ENCODE measurements at regions not wholly inside any gene's neighbourhood (a gene's known extent, or its start where the extent isn't known, plus 50 kb on each side); places are given as distances from the start of the nearest gene placed in this dataset.
"Not testable (repeated sequence)": the region's sequence is repeated elsewhere in the genome, so short reads cannot be mapped to it uniquely, and the experiment has no call there.

DNA sequence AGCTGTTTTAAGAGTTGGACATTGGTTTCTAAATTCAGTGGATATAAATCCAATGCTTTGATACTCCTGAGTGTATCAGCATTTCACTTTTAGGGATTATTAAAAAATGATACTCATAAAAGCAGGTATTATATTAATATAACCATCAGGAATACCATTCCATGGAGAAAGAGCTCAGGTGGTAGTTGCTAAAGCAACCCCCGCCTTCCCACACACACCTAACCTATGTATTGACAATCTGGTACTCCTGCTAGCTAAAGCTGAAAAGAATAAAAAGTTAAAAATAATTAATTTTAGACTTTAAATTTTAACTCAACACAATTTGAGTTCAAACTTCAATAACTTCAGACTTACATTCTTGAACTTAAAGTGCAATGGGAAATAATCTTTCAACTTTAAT lies 717.1 kb upstream of the HS3ST1 start:
- DNase-seq: no peak

- no peak for DNase-seq
Observed at GRCh38 chr4:12145106-12145505, 716.4 kb upstream of the HS3ST1 start.

DNA sequence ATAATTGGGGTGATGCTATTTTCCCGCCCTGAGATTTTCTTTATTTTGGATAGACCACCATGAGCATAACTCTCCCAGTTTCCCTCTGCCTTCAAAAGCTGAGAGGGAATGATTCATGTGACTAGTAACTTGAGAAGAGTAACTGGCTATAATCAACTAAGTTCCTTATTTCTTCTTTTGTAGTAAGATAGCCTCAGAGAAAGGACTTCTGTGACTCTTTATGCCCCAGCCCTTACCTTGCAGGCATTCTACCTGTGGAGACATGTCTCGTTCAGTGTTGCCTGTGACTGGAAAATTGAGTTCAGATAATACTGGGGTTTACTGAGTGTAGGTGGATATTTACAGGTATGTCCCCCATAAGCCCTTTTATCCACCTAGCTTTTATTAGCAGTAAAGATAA lies 715.4 kb upstream of the HS3ST1 start:
- DNase-seq: no peak

GRCh38 chr4:12140864-12141263 lies 712.2 kb upstream of the HS3ST1 start:
- DNase-seq: no peak

- no peak for DNase-seq
Observed at GRCh38 chr4:12139296-12139695, 710.6 kb upstream of the HS3ST1 start.

GRCh38 chr4:12138488-12138887 lies 709.8 kb upstream of the HS3ST1 start:
- no peak for DNase-seq

- DNase-seq: no peak
Observed at GRCh38 chr4:12137575-12137974, 708.9 kb upstream of the HS3ST1 start.

DNA sequence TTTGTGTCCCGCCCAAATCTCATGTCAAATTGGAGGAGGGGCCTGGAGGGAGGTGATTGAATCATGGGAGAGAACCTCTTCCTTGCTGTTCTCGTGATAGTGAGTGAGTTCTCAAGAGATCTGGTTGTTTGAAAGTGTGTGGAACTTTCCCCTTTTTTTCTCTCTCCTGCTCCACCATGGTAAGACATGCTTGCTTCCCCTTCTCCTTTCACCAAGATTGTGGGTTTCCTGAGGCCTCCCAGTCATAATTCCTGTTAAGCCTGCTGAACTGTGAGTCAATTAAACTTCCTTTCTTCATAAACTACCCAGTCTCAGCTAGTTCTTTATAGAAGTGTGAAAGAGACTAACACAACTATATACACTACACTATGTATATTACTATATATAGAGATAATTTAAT lies 697.8 kb upstream of the HS3ST1 start:
- DNase-seq: no peak

DNA sequence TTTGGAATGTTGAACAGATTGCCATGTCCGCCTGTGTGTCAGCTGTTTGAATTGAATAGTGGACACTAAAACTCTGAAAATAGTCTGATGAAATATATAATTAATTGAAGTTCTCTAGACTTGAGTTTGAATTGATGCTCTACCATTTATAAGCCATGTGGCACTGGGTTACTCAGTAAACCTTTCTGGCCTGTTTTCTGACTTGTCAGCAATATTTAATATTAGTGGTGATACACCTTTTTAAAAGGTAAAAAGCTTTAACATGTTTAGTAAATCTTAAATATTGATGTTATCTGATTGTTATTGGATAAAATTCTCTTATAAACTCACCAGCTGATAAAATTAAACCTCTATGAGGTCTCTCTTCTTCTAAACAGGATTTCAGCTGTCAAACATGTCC lies 695.4 kb upstream of the HS3ST1 start:
- no peak for DNase-seq

DNA sequence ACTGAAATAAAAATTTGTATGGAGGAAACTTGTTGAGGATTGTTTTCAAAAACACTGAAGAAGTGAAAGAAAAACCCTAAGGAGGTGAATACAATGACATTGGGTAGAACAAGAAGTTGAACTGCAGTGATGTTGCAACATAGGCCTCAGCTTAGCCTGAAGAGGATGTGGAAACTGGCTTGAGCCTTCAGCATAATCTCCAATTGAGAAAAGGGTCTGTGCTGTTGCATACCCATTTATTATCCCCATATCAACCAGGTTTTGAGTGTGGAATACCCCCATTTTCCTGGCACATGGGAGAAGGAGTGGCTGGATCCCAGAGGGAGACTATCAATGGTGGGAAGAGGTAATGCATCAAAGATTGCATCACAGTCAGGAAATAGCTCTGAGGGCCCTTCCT lies 695.0 kb upstream of the HS3ST1 start:
- no peak for DNase-seq

DNA sequence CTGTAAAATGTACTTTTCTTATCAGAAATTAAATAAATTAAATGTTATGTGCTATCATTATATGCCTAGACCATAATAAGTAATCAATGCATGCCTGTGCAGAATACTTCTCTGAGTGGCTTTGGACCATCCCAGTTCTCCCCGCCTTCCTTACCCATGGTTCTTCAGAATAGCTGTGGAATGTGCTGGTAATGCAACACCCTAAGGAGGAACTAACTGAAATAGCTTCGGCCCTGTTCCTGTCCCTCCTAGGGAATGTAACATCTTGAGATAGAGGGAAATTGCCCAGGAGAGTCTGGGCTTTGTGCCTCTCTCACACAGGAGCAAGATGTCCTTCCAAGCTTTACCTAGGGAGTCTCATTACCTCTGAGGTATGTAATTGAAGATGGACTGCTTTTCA lies 693.6 kb upstream of the HS3ST1 start:
- DNase-seq: no peak

DNA sequence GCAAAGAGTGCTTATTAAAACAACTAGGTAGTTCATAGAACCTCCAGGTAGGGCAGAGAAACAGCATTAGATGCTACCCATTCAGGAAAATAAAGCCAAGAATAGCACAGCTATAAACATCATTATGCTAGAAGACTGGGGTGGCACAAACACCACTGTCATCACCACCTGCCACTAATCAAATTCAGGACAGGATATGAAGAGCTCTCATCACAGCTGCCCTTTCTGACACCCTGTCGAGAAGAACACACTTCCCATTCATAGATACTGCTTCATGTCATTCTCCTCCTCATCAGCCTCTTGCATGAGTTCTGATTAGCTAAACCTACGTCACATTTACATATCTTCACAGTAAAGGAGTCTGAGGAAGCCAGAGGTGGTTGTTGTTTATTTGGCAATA lies 692.3 kb upstream of the HS3ST1 start:
- DNase-seq: no peak

GRCh38 chr4:12118651-12119213 lies 690.0 kb upstream of the HS3ST1 start:
- DNase-seq: no peak

- no peak for DNase-seq
Observed at GRCh38 chr4:12116009-12116552, 687.4 kb upstream of the HS3ST1 start.

GRCh38 chr4:12110627-12111026 lies 681.9 kb upstream of the HS3ST1 start:
- no peak for DNase-seq

DNA sequence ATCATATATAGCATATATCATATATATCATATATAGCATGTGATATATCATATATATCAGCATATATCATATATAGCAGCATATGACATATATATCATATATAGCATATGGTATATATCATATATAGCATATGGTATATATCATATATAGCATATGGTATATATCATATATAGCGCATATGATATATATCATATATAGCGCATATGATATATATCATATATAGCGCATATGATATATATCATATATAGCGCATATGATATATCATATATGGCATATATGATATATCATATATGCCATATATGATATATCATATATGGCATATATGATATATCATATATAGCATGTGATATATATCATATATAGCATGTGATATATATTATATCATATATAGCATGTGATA lies 680.4 kb upstream of the HS3ST1 start:
- not testable (repeated sequence) for DNase-seq

DNA sequence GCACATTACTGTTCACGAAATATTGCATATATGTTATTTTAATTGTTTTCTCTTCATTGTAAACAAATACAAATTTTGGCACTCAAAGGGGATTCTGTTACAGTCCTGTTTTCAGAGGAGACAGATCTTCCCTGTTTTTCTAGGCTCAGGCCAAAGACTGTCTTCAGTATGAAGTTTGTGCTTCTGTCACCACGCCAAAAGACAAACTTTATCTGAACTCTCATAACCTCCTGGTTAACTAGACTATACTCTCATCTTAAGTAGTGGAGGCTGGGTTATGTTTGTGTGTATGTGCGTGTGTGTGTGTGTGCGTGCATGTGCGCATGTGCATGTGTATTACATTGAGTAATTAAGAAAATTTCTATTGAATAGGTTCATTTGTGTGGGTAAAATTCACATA lies 676.8 kb upstream of the HS3ST1 start:
- no peak for DNase-seq

DNA sequence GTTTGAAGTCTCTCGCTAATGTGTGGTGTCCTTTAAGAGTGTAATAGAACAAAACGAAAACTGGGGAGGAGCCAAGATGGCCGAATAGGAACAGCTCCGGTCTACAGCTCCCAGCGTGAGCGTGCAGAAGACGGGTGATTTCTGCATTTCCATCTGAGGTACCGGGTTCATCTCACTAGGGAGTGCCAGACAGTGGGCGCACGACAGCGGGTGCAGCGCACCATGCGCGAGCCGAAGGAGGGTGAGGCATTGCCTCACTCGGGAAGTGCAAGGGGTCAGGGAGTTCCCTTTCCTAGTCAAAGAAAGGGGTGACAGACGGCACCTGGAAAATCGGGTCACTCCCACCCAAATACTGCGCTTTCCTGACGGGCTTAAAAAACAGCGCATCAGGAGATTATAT lies 661.2 kb upstream of the HS3ST1 start:
- DNase-seq: not testable (repeated sequence)

- DNase-seq: no peak
Observed at GRCh38 chr4:12084690-12085089, 656.0 kb upstream of the HS3ST1 start.

- DNase-seq: no peak
Observed at GRCh38 chr4:12071316-12071715, 642.6 kb upstream of the HS3ST1 start.

GRCh38 chr4:12053966-12054365 lies 625.3 kb upstream of the HS3ST1 start:
- DNase-seq: no peak

DNA sequence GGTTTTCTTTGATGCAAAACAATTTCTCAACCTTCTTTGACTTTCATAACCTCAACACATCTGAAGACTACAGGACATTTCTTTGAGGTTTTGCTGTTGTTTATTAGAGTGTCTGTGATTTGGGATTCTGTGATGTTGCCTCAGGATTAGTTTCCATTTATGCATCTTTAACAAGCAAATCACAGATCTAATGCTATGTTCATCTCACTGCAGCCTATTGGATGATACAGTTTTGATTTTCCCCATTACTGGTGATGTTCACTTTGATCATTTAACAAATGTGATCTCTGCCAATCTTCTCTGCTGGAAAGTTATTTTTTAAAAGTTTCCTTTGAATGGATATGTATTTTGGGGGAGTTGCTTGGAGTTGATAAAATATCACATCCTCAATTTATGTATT lies 624.9 kb upstream of the HS3ST1 start:
- DNase-seq: no peak

GRCh38 chr4:12050357-12050756 lies 621.7 kb upstream of the HS3ST1 start:
- no peak for DNase-seq

DNA sequence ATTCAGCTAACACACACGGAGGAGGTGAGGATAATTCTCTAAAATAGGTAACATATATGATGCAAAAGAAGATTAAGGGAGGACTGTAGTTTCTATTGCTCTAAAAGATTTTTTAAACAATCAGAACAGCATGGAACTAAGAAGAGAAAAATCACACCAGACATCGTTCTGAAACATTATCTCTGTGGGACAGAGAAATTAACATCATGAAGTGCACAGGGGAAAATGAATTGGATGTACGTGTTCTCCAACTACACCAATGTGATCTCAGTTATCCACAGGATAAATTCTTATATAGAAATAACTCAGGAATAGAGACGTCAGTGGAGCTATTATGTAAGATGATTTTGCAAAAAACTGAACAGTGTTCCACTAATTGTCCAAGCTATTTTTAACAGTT lies 614.1 kb upstream of the HS3ST1 start:
- DNase-seq: no peak

GRCh38 chr4:12041828-12042227 lies 613.1 kb upstream of the HS3ST1 start:
- no peak for DNase-seq

- no peak for DNase-seq
Observed at GRCh38 chr4:12036450-12036849, 607.8 kb upstream of the HS3ST1 start.
